ENCODE measurements at regions not wholly inside any gene's neighbourhood (a gene's known extent, or its start where the extent isn't known, plus 50 kb on each side); places are given as distances from the start of the nearest gene placed in this dataset.

DNA sequence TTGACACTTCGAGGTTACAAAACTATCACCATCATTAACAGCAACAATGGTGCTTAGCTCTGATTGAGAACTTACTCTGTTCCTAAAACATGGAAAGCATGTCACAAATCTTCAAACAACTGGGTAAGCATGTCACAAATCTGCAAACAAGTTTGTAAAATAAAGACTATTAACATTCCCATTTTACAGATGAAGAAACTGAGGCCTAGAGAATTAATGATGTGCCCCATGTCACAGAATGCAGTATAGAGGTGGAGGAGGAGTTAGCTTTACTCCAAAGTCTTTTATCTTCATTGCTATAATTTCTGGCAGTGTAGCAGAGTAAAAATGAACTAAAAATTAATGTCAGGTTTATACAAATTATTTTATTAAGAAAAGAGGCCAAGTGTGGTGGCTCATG, 73.4 kb downstream of the NR2F2 start:
- Mint-ChIP-seq H3K9me3 (no peaks in the 10 kb centered on the region), H3K4me3 (no peak overlapping the region), H3K36me3 (no peaks in the 10 kb centered on the region), H3K4me1 (peaks cover 5% of the 10 kb centered on the region), H3K27me3 (ENCODE audit: low read depth) (peaks cover 93% of the 10 kb centered on the region), H3K27ac (no peak overlapping the region)
- ChIA-PET POLR2A (interaction anchor here (0.6 kb wide), 1 partner anchor 831 kb away, joined by 3 read pairs; no protein-coding TSS in a partner anchor), CTCF (no interaction called here)
- DNase-seq (ENCODE audit: low spot score) (no peak), ATAC-seq (no peak)
- no peak for TF ChIP-seq ZNF423 (CRISPR knock-in tag; IDR thresholded peaks at IDR 0.05)
- no peak for TF ChIP-seq JAZF1 (CRISPR knock-in tag; IDR thresholded peaks at IDR 0.05)
- TF ChIP-seq, protein P1, sequence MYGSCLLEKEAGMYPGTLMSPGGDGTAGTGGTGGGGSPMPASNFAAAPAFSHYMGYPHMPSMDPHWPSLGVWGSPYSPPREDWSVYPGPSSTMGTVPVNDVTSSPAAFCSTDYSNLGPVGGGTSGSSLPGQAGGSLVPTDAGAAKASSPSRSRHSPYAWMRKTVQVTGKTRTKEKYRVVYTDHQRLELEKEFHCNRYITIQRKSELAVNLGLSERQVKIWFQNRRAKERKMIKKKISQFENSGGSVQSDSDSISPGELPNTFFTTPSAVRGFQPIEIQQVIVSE (CRISPR knock-in tag; IDR thresholded peaks at IDR 0.05; ENCODE audit: borderline replicate concordance), result no peak
- no peak for TF ChIP-seq ETV6 (CRISPR knock-in tag; IDR thresholded peaks at IDR 0.05)
- TF ChIP-seq, protein P2, sequence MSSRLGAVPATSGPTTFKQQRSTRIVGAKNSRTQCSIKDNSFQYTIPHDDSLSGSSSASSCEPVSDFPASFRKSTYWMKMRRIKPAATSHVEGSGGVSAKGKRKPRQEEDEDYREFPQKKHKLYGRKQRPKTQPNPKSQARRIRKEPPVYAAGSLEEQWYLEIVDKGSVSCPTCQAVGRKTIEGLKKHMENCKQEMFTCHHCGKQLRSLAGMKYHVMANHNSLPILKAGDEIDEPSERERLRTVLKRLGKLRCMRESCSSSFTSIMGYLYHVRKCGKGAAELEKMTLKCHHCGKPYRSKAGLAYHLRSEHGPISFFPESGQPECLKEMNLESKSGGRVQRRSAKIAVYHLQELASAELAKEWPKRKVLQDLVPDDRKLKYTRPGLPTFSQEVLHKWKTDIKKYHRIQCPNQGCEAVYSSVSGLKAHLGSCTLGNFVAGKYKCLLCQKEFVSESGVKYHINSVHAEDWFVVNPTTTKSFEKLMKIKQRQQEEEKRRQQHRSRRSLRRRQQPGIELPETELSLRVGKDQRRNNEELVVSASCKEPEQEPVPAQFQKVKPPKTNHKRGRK (CRISPR knock-in tag; IDR thresholded peaks at IDR 0.05; ENCODE audit: borderline replicate concordance), result no peak
- TF ChIP-seq ATF1 (CRISPR knock-in tag; IDR thresholded peaks at IDR 0.05), result no peak
- no peak for TF ChIP-seq SP1 (CRISPR knock-in tag; conservative IDR thresholded peaks at IDR 0.05)
- TF ChIP-seq, protein P3, sequence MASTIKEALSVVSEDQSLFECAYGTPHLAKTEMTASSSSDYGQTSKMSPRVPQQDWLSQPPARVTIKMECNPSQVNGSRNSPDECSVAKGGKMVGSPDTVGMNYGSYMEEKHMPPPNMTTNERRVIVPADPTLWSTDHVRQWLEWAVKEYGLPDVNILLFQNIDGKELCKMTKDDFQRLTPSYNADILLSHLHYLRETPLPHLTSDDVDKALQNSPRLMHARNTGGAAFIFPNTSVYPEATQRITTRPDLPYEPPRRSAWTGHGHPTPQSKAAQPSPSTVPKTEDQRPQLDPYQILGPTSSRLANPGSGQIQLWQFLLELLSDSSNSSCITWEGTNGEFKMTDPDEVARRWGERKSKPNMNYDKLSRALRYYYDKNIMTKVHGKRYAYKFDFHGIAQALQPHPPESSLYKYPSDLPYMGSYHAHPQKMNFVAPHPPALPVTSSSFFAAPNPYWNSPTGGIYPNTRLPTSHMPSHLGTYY (CRISPR knock-in tag; IDR thresholded peaks at IDR 0.05), result no peak
- TF ChIP-seq KAT7 (CRISPR knock-in tag; IDR thresholded peaks at IDR 0.05; ENCODE audit: borderline replicate concordance), result no peak
- no peak for TF ChIP-seq TEAD4 (CRISPR knock-in tag; IDR thresholded peaks at IDR 0.05)
- TF ChIP-seq, protein P4, sequence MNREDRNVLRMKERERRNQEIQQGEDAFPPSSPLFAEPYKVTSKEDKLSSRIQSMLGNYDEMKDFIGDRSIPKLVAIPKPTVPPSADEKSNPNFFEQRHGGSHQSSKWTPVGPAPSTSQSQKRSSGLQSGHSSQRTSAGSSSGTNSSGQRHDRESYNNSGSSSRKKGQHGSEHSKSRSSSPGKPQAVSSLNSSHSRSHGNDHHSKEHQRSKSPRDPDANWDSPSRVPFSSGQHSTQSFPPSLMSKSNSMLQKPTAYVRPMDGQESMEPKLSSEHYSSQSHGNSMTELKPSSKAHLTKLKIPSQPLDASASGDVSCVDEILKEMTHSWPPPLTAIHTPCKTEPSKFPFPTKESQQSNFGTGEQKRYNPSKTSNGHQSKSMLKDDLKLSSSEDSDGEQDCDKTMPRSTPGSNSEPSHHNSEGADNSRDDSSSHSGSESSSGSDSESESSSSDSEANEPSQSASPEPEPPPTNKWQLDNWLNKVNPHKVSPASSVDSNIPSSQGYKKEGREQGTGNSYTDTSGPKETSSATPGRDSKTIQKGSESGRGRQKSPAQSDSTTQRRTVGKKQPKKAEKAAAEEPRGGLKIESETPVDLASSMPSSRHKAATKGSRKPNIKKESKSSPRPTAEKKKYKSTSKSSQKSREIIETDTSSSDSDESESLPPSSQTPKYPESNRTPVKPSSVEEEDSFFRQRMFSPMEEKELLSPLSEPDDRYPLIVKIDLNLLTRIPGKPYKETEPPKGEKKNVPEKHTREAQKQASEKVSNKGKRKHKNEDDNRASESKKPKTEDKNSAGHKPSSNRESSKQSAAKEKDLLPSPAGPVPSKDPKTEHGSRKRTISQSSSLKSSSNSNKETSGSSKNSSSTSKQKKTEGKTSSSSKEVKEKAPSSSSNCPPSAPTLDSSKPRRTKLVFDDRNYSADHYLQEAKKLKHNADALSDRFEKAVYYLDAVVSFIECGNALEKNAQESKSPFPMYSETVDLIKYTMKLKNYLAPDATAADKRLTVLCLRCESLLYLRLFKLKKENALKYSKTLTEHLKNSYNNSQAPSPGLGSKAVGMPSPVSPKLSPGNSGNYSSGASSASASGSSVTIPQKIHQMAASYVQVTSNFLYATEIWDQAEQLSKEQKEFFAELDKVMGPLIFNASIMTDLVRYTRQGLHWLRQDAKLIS (CRISPR knock-in tag; IDR thresholded peaks at IDR 0.05; ENCODE audit: borderline replicate concordance), result no peak

DNA sequence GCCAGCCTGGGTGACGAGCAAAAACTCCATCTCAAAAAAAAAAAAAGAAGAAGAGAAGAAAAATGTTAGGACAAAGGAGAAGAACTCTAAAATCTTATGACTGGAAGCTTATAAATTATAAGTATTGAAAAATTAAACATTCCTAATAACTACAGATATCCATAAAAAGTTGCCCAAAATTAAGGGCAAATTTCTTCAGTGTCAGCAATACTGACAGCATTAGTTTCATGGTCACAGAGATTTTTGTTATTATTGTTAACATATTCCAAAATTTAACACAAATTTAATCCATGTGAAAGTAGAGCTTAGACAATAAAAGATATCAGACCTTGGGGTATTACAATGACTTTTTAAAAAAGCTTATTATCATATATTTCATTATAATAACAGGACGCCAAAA, 74.1 kb downstream of the NR2F2 start:
- ATAC-seq (no peak), DNase-seq (ENCODE audit: low spot score) (no peak)
- ChIA-PET POLR2A (interaction anchor here (0.7 kb wide), 1 partner anchor 10 kb away, joined by 3 read pairs; no protein-coding TSS in a partner anchor), CTCF (no interaction called here)
- no peak overlapping the region for H3K4me3 Mint-ChIP-seq
- H3K27me3 Mint-ChIP-seq (ENCODE audit: low read depth), result peaks cover 94% of the 10 kb centered on the region
- H3K36me3 Mint-ChIP-seq, result no peaks in the 10 kb centered on the region
- TF ChIP-seq PRRX2 (CRISPR knock-in tag; IDR thresholded peaks at IDR 0.05) (no peak), CREB1 (CRISPR knock-in tag; IDR thresholded peaks at IDR 0.05) (no peak), SMAD4 (CRISPR knock-in tag; IDR thresholded peaks at IDR 0.05) (no peak), CBFB (CRISPR knock-in tag; IDR thresholded peaks at IDR 0.05; ENCODE audit: low read depth) (no peak), TEAD4 (CRISPR knock-in tag; IDR thresholded peaks at IDR 0.05) (no peak), GABPB1 (CRISPR knock-in tag; IDR thresholded peaks at IDR 0.05) (no peak)
- TF ChIP-seq, protein P5, sequence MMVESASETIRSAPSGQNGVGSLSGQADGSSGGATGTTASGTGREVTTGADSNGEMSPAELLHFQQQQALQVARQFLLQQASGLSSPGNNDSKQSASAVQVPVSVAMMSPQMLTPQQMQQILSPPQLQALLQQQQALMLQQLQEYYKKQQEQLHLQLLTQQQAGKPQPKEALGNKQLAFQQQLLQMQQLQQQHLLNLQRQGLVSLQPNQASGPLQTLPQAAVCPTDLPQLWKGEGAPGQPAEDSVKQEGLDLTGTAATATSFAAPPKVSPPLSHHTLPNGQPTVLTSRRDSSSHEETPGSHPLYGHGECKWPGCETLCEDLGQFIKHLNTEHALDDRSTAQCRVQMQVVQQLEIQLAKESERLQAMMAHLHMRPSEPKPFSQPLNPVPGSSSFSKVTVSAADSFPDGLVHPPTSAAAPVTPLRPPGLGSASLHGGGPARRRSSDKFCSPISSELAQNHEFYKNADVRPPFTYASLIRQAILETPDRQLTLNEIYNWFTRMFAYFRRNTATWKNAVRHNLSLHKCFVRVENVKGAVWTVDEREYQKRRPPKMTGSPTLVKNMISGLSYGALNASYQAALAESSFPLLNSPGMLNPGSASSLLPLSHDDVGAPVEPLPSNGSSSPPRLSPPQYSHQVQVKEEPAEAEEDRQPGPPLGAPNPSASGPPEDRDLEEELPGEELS (CRISPR knock-in tag; IDR thresholded peaks at IDR 0.05), result no peak
- H3K9me3 Mint-ChIP-seq, result no peaks in the 10 kb centered on the region
- no peak overlapping the region for H3K27ac Mint-ChIP-seq
- peaks cover 8% of the 10 kb centered on the region for H3K4me1 Mint-ChIP-seq

Data from WTC11 (cell line).